NCI-H2171 (cell line): ENCODE measurements at regions not wholly inside any gene's neighbourhood (a gene's known extent, or its start where the extent isn't known, plus 50 kb on each side); places are given as distances from the start of the nearest gene placed in this dataset.
A peak's percentile ranks its signal among the peaks of the same experiment; 100 is the strongest.

Experiments used
- DNase-seq: peaks from one replicate; lab custom pipeline; 2025; lab: John Stamatoyannopoulos, UW

DNA sequence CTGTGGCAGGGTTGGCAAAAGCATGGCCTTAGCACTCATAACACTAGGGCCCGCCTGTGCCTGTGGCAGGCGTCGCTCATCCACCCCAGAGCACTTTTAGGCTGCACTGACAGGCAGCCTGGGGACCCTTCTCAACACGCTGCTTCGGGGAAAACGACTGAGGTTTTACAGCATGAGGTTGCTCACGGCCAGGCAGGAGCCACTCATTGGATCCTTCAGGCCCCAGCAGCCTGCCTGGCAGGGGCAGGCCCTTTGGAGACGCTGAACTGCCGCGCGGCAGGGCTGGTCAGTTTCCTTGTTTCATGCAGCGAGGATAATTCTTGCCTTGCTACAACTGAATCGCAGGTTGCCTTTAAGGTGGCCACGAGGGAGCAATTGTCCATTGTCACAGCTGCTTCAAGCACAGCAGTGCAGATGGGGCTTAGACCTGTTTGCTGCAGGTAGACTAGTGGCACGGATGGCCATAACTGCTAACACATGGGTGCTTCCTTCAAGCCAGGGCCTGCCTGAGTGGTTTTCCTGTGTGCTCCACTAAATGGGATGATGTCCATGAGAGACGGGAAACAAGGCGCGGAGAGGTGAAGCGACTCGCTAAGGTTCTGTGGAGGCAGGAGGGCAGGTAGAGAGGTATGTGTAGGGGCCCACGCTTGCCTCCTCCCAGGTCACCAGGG is 49.9 kb upstream of the HS6ST1 start:
- DNase-seq = no peak

DNA sequence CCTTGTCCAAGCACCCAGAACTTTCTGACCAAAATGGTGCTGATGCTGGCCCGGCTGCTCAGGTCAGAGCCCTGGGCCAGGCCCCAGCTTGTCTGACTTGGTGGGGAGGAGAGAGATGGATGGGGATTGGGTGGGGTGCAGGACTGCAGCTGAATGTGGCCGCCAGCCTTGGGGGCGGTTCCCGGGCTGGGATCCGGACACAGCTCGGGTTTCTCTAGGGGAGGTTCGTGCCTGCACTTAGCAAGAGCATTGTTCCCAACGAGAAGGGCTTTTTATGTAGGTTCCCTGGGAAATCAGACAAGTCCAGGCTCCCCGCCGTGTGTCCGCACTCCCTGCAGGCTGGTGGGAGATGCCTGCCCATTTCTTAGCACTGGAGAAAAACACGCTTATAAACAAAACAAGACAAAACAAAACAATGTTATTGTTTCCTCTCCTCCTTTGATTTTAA is 50.5 kb upstream of the HS6ST1 start:
- no peak for DNase-seq

DNA sequence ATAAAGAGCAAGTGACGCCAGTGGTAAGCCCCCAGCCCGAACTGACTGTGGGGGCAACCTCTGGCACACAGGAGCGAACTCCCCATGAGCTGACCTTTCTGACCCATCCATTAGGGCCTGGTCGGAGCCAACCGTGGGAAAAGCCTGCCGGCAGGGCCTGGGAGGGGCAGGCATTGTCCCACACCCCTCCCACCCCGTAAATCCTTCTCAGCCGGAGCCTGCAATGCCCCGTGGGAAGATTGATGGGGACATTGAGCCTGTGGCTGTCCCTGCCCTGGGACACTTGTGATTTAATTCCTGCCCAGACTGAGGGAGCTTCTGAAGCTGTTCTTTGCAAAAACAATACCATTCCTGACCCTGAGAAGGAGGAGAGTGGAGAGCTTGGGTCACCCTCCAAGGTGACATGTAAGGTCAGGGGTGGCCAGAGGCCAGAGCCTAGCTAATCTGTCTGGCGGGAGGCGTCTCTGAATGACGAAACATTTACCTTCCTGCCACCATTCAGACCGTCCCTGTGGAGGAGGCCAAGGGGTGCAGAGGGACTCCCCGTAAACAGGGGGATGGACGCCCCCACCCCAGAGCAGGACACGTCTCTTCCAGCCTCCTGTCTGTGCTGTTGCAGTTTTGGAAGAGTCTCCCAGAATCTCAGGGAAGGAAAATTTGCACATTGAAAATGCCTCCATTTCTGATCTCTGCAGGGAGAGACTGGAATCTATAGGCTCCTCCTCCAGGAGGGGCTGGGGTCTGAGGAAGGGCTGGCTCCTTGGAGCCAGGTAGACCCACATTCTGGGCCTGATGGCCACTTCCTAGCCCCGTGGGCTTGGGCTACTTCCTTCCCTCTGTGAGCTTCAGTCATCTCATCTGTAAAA is 51.2 kb upstream of the HS6ST1 start:
- DNase-seq = no peak

DNA sequence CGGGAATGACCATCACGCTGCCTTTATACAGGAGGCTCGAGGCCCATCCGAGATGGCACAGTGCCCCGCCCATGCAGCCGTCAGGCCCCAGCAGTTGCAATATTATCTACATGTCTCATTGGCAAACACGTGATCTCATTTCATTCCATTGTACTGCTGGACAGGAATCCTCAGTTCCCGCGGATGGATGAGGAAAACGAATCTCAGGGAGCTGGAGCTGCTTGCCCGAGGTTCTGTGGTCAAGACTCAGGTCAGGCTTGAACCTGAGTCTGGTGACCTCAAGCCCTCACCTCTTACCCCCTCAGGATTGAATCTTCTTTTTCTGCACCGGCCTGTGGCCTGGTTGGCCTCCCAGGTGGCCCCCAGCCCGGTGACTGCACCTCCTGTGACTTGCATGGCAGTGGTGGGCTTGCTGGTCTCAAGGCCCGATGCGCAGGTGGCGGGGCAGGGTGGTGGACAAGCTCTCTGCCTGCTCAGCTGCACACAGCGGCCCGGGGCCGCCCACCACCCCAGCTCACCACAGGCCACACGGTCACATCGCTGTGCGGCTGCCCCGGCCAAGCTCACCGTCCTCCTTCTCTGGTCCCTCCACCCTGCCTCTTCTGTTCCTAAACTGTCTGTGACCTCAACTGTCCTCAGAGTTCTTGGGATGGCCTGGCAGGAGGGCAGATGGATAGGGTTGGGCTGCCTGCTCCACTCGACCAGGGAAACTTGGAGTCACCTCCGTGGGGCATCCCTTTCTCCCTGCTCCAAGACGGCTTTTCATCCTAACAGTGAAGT is 52.0 kb upstream of the HS6ST1 start:
- DNase-seq = no peak

DNA sequence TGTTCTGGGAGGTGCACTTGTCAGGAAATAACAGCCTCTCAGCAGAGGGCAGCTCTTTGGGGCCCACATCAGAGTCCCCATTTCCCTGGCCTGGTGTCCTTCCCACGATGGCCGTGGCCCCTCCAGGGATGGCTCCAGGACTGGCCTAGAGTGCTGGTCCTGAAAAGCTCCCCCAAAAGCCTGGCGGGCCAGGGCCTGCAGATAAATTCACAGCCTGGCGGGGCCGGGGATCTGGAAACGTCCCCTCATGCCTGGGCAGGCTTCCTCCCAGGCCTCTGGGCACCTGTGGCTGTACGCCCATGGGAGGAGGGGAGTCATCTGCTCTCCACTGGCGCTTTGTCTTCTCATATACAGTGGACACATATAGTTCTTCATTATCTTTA is 52.6 kb upstream of the HS6ST1 start:
- DNase-seq = no peak

DNA sequence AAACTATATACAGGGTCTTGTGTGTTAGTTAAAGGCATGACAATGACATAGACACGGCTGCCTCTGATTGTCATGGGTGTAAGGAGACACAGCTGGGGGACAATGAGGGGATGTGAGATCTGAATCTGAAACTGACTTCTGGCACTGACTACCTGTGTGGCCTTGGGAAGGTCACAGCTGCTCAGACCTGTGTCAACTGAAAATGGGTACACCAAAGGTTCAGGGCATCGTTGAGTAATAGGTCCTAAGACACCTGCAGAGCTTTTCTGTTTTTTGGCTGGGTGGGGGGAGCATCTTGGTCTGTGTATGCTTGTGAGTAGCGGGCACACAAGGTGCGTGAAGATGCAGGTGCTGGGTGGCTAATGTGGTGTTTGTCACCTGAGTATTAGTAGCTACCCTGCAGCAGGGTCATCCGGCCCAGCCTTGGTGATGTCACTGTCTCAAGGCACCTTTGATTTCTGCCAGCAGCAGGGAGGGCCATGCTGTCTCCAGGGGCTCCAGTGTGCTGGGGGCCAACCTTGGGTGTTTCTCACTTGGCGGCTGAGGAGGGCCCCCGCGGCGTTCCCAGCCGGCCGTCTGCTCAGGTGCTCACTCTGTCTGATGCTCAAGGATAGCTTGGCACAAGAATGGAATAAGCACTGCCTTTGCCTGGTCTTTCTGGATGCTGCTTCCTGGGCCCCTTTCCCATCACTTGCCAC is 53.1 kb upstream of the HS6ST1 start:
- DNase-seq = no peak

DNA sequence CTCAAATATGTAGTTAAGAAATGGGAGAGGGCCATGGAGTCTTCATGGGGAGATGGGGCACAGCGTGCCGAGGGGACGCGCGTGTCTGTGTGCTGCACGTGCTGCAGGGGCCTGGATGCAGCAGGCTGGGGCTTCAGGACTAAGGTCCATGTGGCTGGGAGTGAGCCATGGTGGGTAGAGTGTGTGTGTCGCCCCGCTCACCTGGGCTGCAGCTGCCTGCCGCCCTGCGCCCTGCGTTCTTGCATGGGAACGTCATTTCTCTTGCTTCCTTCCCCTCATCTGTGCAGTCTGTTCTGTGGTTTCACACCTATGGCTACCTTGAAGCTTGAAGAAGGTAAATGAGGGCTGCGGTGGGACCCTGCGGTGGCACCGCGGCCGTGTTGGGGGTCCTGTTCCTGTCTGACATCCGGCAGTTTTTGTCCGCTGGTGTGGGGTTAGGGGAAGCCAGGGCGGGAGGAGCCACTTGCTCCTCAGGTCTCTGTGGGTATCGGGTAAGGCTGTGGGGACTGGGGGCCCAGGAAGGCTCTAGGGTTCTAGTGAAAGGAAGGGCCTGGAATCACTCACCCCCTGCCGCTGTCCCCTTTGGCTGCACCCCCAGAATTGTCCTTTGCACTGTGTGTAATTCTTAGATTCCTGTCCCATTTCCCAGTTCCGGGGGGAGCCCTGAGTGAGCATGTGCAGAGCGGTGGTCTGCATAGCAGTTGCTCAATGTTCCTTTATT is 54.1 kb upstream of the HS6ST1 start:
- DNase-seq = no peak

DNA sequence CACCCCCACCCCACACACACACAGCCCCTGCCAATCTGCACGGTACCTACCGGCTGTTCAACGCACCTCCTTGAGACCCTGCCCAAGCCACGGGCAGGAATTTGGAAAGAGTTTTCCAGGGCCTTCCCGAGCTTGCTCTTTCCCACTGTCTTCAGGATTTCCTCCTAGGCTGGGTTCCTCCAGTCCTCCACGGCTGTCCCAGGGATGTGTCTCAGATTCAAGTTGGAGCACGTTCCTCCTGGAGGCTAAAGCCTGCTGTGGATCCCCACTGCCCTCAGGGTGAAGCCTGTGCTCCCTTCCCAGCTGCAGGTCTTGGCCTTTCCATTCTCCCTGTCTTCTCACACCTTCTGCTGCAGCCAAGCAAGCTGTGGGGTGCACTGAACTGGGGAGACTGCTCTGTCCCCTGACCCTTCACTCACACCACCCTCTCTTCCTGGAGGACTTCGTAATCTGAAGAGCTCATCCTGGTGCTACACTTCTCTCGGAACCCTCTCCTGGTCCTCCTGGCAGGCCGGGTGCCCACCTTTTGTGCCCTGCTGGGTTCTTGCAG is 54.9 kb upstream of the HS6ST1 start:
- DNase-seq = no peak

DNA sequence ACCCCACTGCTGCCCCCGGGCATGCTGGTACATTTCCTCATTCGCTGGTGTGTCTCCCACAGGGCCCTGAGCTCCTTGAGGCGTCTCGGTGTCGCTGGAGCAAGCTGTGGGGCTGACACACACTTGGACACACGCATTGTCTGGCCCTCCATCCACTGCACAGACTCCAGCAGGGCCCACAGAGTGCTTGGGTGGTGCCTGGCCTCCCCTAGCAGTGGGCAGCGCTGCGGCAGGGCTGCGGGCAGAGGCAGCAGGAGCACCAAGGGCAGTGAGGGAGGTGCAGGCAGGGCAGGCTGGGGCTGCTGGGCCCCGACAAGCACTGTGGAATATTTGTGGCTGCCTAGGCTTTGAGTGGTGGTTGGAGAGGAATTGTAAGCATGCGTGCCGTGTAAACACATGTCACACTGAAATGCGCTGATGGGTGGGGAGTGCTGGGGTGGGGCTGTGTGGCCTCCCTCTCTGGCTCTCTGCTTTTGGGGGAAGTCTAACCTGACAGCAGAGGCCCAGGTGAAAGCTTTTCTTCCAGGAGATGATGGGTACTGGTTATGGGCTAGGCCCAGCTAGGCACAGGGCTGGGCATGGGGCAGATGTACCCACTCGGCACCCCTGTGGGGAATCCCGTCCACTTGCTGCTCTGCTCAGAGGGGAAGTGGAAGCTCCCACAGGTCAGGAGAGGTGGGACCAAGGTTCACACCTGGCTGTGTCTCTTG is 55.5 kb upstream of the HS6ST1 start:
- no peak for DNase-seq

DNA sequence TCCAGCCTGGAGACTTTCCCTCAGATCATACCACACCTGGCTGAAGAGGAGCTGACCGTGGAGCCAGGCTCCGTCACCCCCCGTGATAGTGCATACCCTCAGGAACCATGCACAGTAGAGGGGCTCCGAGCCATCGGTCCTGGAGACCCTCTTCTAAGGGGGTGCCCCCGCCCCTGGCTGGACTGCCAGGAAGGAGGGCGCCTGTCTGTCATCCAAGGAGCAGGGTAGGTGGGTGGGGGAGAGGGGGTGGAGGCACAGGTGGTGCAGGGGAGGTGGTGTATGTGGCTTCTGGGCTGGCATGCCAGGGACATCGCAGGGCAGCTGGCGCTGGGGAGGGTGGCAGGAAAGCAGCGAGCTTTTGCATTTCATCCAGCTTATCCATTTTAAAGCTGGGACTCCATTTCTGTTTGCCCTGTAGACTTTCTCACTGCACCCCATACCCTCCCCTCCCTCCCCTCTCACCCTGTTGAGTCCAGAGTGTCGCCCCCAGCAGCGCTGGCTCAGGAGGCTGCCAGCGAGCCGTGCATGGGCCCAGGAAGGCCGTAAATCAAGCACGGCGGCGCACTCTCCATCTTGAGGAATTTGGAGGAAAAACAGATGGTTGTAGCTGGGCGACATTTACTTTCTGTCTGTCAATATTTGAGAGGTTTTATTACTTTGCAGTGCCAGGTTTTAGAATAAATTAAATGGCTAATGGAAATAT is 56.2 kb upstream of the HS6ST1 start:
- peak; percentile 29 for DNase-seq

DNA sequence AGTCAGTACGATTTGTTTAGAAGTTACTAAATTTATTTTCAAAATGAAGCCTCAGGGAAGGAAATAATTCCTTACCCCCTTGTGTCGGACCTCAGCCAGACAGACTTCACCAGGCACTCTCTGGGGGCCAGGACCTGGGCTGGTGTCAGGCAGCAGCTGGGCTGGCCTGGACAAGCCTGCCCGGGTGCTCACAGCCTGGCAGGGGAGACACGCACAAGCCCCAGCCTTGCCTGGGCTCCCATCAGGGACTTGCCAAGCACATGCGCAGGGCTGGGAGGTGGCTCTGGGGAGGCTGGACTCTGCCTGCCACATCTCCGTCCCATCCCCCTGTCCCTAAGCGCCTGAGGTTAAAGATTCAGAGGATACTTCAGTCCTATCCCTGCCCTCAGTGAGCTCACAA is 56.8 kb upstream of the HS6ST1 start:
- DNase-seq = peak; percentile 28

DNA sequence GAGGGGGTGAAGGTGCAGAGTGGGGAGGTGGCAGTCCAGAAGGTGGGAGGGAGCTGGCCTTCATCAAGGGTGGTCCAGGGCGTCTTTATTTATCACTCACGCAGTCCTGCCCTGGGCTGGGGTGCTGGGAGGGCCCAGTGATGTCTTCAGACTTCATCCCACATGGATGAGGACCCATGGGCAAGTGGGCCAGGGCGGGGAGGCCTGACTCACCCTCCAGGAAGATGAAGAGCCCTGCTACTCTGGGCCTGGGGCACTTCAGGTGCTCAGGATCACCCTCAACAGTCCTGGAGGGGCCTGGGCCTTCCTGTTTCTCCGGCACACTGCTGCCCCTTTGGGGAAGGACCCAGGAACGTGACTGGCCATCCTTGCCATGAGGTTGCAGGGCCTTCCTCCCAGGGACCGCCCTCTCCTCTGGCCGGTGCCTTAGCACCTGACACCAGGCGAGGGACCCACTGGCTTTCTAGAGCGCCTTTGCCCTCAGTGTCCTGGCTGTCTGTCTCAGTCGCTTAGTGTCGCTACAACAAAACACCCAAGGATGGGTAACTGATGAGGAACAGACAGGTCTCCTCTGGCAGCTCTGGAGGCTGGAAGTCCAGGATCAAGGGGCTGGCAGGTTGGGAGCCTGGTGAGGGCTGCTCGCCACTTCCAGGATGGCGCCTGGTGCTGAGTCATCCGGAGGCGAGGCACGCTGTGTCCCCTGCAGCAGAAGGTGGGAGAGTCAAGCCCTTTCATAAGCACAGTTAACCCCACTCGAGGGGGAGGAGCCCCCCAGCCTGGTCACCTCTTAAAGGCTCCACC is 57.8 kb upstream of the HS6ST1 start:
- no peak for DNase-seq

DNA sequence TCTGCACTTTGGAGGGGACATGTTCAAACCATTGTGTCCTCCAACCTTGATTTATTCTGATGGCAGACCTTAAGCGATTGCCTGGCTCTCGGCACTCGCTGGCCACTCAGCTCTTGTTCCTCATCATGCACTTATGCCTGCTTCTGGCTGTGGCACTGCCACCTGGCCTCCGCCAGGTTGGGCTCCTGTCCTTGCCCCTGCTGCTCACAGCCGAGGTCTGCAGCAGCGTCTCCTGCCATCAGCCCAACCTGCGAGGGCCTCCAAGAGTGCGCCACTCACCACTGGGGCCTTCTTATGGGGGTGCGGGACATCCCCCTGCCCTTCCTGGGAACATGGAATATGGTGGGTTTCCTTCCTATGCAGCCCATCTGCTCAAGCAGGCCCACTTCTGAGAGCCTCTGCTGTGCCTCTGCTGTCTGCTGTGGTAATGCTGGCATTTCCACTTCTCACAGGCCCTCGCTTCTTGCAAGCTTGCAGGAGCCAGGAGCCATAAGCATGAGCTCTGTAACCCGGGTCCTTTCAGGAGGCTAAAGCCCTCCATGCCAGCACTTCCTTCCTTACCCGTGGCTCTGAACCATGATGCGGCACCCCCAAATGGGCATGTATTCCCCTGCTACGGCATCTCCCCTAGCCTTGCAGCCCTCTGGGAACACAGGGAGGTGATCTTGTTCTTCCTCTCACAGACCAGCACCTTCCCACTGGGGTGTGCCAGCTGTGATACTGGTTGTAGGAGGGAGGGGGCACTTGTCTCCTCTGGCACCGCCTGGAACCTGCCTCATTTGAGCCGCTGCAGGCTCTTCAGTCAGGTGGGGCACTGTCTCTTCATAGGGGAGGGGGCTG is 58.6 kb upstream of the HS6ST1 start:
- no peak for DNase-seq

DNA sequence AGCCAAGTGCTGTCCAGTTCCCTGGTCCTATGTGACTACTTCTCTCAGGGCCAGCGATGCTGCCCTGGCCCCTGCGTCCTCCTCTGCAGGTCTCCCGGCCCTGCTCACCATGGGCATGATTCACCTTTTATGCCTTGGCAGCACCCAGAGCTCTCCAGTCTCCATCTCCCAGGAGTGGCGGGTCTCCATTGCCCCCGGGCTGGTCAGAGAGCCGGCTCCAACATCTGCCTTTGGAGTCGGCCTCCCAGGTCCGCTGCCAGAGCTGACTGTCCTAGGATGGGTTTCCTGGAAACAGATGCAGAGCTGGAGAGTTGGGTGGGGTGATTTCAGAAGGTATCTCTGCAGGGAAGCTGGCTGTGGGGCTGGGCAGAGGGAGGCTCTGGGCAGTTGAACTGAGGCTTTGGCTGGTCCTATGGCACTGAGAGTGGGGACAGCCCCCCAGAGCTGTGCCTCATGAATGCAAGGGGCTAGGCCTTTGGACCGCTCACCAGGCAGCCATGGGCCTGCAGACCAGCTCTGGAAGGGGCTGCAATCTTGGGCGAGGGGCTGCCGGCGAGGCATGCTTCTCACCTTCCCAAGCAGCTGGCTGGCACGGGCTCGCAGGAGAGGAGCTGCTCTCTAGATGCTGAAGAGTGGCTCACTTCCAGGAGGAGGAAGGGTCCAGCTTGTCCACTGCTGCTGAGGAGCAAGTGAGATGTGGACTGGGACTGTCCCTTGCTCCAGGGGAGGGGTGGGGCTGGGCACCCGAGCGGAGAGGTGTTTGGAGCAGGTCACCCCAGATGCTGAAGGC is 59.8 kb upstream of the HS6ST1 start:
- DNase-seq = no peak

DNA sequence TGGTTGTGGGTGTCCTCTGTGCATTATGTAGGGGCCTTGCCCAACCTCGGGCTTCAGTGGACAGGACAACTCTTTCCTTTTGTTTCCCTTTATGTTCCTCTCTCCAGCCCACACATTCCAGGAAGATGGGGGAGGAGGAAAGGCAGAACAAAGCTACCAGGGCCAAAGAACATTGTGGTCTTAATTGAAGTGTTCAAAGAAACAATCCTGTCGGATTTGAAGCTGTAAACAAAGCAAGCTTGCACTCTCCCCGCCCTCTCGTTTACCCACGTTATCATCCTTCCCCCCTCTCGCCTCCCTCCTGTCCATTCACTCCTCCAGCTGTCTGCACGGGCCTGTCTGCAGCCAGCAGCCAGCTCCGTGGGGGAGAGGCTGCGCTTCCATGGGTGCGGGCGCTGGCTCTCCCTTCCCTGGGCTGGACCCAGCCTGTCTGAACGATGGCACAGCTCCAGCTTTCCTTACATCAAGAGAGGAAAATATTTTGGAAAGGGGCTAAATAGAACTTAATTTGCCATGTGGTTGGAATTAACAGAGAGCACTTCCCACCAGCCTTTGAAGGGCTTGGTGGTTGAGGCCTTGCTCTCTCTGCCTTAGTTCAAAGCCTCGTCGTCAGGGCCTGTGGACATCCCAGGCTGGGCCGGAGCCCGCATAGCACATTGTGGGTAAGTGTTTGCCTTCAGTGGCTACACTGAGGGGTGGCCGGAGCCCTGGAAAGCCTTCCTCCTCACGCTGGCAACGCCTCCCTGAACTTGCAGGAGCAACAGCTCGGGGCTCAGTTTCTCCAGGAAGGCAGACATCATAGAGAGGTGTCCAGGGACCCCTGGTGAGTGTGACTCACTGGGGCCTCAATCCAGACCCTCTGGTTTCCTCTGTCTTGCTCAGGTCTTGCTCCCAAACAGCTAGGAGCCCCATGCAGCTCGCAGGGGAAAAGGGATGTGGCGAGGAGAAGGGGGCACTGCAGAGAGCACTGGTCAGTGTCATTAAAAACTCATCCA is 60.6 kb upstream of the HS6ST1 start:
- DNase-seq = no peak
